ENCODE measurements at regions not wholly inside any gene's neighbourhood (a gene's known extent, or its start where the extent isn't known, plus 50 kb on each side); places are given as distances from the start of the nearest gene placed in this dataset.

DNA sequence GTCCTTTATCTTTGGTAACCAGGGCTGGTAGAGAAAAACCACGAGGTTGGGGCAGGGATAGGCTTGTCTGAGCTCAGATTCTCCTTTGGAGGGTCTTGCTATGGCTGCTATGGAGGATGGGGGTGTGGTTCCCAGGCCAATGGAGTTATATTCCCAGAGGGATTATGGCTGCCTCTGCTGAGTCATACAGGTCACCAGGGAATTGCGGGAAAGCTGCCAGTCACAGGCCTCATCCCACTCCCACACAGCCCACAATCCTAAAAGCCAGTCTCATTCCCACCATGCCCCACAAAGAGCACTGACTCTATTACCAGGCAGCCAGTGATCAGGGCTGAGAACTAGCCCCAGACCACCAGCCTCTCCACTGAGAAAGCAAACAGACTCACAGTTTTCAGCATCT is 316.6 kb upstream of the TMEM229A start:
- H3K4me1 ChIP-seq: no peaks in the 10 kb centered on the region
- DNase-seq (ENCODE audit: low spot score in 2 of 2): no peak
- intact Hi-C loops (cut with DNase I): no loop called here
- no peak overlapping the region for H3K4me3 ChIP-seq
- TF ChIP-seq, protein P1, sequence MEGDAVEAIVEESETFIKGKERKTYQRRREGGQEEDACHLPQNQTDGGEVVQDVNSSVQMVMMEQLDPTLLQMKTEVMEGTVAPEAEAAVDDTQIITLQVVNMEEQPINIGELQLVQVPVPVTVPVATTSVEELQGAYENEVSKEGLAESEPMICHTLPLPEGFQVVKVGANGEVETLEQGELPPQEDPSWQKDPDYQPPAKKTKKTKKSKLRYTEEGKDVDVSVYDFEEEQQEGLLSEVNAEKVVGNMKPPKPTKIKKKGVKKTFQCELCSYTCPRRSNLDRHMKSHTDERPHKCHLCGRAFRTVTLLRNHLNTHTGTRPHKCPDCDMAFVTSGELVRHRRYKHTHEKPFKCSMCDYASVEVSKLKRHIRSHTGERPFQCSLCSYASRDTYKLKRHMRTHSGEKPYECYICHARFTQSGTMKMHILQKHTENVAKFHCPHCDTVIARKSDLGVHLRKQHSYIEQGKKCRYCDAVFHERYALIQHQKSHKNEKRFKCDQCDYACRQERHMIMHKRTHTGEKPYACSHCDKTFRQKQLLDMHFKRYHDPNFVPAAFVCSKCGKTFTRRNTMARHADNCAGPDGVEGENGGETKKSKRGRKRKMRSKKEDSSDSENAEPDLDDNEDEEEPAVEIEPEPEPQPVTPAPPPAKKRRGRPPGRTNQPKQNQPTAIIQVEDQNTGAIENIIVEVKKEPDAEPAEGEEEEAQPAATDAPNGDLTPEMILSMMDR (IDR thresholded peaks at IDR 0.05): no peak
- no peaks in the 10 kb centered on the region for H3K27me3 ChIP-seq
- H3K36me3 ChIP-seq: no peaks in the 10 kb centered on the region
- no peaks in the 10 kb centered on the region for H3K9me3 ChIP-seq
- no peak overlapping the region for H3K27ac ChIP-seq

GRCh38 chr7:124338861-124339260 is 306.0 kb upstream of the TMEM229A start:
- no peak for DNase-seq (ENCODE audit: low spot score in 2 of 2)
- H3K4me1 ChIP-seq: no peaks in the 10 kb centered on the region
- H3K36me3 ChIP-seq: no peaks in the 10 kb centered on the region
- no peaks in the 10 kb centered on the region for H3K27me3 ChIP-seq
- TF ChIP-seq, protein P1 (IDR thresholded peaks at IDR 0.05): no peak
- H3K27ac ChIP-seq: no peak overlapping the region
- intact Hi-C loops (cut with DNase I): no loop called here
- H3K9me3 ChIP-seq: no peaks in the 10 kb centered on the region
- H3K4me3 ChIP-seq: no peak overlapping the region

GRCh38 chr7:124330731-124331407 is 298.0 kb upstream of the TMEM229A start:
- Histone ChIP-seq H3K36me3 (no peaks in the 10 kb centered on the region), H3K4me3 (no peak overlapping the region), H3K27ac (no peak overlapping the region), H3K27me3 (no peaks in the 10 kb centered on the region), H3K9me3 (no peaks in the 10 kb centered on the region), H3K4me1 (no peaks in the 10 kb centered on the region)
- intact Hi-C loops (cut with DNase I): no loop called here
- DNase-seq (ENCODE audit: low spot score in 2 of 2): no peak
- TF ChIP-seq, protein P1 (IDR thresholded peaks at IDR 0.05): no peak

- intact Hi-C loops (cut with DNase I): no loop called here
- TF ChIP-seq, protein P1 (IDR thresholded peaks at IDR 0.05): no peak
- Histone ChIP-seq H3K9me3 (no peaks in the 10 kb centered on the region), H3K4me3 (no peak overlapping the region), H3K36me3 (no peaks in the 10 kb centered on the region), H3K27ac (no peak overlapping the region), H3K4me1 (no peaks in the 10 kb centered on the region), H3K27me3 (no peaks in the 10 kb centered on the region)
- no peak for DNase-seq (ENCODE audit: low spot score in 2 of 2)
Measured at GRCh38 chr7:124328774-124329173, 295.9 kb upstream of the TMEM229A start.

DNA sequence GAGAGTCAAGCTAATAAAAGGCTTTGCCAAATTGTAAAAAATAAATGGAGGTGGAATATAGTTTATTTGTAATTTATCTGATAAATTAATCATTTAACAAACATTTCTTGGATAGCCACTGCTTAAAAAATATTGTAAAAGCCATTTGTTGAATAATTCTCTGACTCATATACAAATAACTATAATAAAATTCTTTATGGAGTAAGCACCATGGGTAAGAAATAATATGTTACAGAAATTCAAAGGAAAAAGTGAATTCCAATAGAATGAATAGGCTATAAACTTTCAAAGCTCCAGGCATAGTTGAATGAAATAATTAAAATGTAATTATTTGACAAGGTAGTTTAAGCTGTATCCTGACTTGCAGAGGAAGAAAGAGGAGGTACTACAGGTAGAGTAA is 291.4 kb upstream of the TMEM229A start:
- Histone ChIP-seq H3K4me1 (no peaks in the 10 kb centered on the region), H3K9me3 (no peaks in the 10 kb centered on the region), H3K36me3 (no peaks in the 10 kb centered on the region), H3K4me3 (no peak overlapping the region), H3K27ac (no peak overlapping the region), H3K27me3 (no peaks in the 10 kb centered on the region)
- intact Hi-C loops (cut with DNase I): no loop called here
- no peak for DNase-seq (ENCODE audit: low spot score in 2 of 2)
- TF ChIP-seq, protein P1 (IDR thresholded peaks at IDR 0.05): no peak

DNA sequence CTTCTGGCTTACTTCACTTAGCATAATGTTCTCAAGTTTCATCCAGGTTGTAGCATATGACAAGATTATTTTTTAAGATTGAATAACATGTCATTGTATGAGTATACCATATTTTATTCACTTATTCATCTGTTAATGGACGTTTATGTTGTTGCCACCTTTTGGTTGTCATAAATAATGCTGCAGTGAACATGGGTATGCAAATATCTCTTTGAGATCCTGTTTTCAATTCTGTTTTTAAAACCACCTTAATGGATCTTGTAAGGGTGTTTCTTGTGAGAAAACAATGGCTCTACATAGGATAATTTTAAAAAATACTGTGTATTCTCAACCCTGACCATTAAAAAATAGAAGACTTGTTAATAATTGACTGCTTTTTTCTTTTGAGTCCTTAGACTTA is 290.7 kb upstream of the TMEM229A start:
- TF ChIP-seq, protein P1 (IDR thresholded peaks at IDR 0.05): no peak
- no peak for DNase-seq (ENCODE audit: low spot score in 2 of 2)
- H3K27me3 ChIP-seq: no peaks in the 10 kb centered on the region
- no peak overlapping the region for H3K4me3 ChIP-seq
- no peak overlapping the region for H3K27ac ChIP-seq
- H3K36me3 ChIP-seq: no peaks in the 10 kb centered on the region
- H3K9me3 ChIP-seq: no peaks in the 10 kb centered on the region
- intact Hi-C loops (cut with DNase I): no loop called here
- no peaks in the 10 kb centered on the region for H3K4me1 ChIP-seq
